Right atrium auricular region (tissue), 2 donors: ENCODE measurements at regions not wholly inside any gene's neighbourhood (a gene's known extent, or its start where the extent isn't known, plus 50 kb on each side); places are given as distances from the start of the nearest gene placed in this dataset.

Experiments
- DNase-seq: peaks from one replicate; pipeline ENCODE4 v3.0.0-alpha.2; 2019; ENCODE audit warnings: low spot score
- H3K27ac ChIP-seq, 2 donors: fragments of 200-600 bp; sonication (generic); 1 replicate in 1 of 2; 2 replicates in 1 of 2; pipeline ENCODE4 v1.5.1; 2016 to 2019
- H3K27me3 ChIP-seq, 2 donors: fragments of 200-600 bp; sonication (generic); one replicate each; pipeline versions ENCODE4 v1.5.1 to v1.6.0; 2017 to 2019
- H3K36me3 ChIP-seq: fragments of 200-600 bp; sonication (generic); one replicate; pipeline ENCODE4 v1.5.1; 2016
- H3K4me1 ChIP-seq, 2 donors: fragments of 200-600 bp; sonication (generic); one replicate each; pipeline versions ENCODE4 v1.5.1 to v1.6.0; 2017 to 2019
- H3K4me3 ChIP-seq, 2 donors: fragments of 200-600 bp; sonication (generic); 1 replicate in 1 of 2; 2 replicates in 1 of 2; pipeline ENCODE4 v1.5.1; 2017 to 2019; ENCODE audit warnings: mild to moderate bottlenecking in 1 of 2, moderate library complexity in 1 of 2
- H3K9me3 ChIP-seq, 2 donors: fragments of 200-600 bp; sonication (generic); one replicate each; pipeline ENCODE4 v1.5.1; 2019
- TF ChIP-seq, protein P1 (sequence below), 2 donors: fragments of 200-600 bp; sonication (generic); IDR thresholded peaks; one replicate each; pipeline ENCODE4 v1.5.1; 2019; ENCODE audit warnings: antibody characterized with exemption in 2 of 2

DNA sequence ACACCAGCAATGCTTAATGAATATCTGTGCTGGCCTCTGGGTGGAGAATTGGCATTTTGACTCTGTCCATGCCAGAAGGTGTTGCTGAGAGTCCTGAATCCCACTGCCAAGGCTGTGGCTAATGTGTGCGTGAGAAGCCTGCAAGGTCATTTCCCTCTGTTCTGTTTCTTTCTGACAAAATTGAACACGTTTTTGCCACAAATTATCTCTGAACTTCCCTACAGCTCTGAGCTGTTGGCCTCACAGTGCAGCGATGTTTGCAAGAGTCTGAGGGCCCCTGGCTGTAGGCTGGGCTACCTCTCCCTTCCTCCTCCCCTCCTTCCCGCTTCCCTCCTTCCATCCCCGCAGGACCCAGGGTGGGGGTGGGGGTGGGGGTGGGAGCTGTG lies 154.1 kb upstream of the HS6ST1 start:
- Histone ChIP-seq H3K4me1 (peaks cover 0 to 21% of the 10 kb centered on the region in 2 donors), H3K27ac (peak overlapping the region; percentile 28 to 49), H3K36me3 (no peaks in the 10 kb centered on the region), H3K4me3 (peak overlapping the region in 1 of 2 donors; percentile 31), H3K9me3 (peaks cover 7 to 17% of the 10 kb centered on the region in 2 donors), H3K27me3 (no peaks in the 10 kb centered on the region)
- TF ChIP-seq, protein P1, sequence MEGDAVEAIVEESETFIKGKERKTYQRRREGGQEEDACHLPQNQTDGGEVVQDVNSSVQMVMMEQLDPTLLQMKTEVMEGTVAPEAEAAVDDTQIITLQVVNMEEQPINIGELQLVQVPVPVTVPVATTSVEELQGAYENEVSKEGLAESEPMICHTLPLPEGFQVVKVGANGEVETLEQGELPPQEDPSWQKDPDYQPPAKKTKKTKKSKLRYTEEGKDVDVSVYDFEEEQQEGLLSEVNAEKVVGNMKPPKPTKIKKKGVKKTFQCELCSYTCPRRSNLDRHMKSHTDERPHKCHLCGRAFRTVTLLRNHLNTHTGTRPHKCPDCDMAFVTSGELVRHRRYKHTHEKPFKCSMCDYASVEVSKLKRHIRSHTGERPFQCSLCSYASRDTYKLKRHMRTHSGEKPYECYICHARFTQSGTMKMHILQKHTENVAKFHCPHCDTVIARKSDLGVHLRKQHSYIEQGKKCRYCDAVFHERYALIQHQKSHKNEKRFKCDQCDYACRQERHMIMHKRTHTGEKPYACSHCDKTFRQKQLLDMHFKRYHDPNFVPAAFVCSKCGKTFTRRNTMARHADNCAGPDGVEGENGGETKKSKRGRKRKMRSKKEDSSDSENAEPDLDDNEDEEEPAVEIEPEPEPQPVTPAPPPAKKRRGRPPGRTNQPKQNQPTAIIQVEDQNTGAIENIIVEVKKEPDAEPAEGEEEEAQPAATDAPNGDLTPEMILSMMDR (IDR thresholded peaks at IDR 0.05), result no peak
- no peak for DNase-seq

DNA sequence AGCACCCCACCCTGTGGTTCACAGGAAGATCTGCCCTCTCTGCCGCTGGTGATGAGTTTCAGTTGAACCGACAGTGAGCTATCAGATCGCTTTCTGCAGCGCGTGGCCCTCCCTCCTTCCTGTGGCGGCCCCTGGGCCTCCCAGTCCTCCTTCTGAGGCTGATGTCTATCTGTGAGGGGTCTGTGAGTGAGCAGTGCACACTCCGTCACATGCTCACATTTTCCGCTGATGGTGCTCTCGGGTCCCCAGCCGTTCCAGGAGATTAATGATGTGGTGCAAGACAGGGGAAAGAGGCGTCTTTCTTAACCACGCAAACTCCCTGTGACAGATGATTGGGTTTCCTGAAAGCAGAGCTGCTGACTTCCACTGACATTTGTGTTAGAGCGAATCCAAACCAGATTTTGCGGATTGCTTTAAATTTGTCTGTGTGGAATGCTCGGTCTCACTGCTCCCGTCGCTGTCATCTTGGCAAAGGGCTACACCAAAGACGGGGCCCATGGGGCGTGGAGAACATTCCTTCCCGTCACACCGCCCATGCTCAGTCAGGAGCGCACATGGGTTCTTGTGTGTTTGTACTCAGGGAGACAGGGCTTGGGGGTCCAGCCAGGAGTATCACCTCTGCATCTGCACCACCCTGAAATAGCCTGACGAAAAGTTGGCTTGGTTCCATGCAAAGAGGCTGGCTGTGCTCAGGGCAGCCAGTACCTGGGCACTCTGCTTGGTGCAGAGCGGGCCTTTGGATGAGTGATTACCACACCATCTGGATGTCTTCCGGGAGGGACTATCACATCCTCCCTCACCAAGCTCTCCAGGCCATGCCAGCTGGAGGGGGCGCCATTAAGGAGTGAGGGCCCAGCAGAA lies 154.7 kb upstream of the HS6ST1 start:
- TF ChIP-seq, protein P1 (IDR thresholded peaks at IDR 0.05), result no peak
- Histone ChIP-seq H3K4me3 (peak overlapping the region in 1 of 2 donors; percentile 31), H3K27ac (peak overlapping the region; percentile 28 to 49), H3K36me3 (no peaks in the 10 kb centered on the region), H3K27me3 (no peaks in the 10 kb centered on the region), H3K9me3 (peaks cover 7 to 17% of the 10 kb centered on the region in 2 donors), H3K4me1 (peaks cover 0 to 20% of the 10 kb centered on the region in 2 donors)
- DNase-seq, result peak; percentile 64

DNA sequence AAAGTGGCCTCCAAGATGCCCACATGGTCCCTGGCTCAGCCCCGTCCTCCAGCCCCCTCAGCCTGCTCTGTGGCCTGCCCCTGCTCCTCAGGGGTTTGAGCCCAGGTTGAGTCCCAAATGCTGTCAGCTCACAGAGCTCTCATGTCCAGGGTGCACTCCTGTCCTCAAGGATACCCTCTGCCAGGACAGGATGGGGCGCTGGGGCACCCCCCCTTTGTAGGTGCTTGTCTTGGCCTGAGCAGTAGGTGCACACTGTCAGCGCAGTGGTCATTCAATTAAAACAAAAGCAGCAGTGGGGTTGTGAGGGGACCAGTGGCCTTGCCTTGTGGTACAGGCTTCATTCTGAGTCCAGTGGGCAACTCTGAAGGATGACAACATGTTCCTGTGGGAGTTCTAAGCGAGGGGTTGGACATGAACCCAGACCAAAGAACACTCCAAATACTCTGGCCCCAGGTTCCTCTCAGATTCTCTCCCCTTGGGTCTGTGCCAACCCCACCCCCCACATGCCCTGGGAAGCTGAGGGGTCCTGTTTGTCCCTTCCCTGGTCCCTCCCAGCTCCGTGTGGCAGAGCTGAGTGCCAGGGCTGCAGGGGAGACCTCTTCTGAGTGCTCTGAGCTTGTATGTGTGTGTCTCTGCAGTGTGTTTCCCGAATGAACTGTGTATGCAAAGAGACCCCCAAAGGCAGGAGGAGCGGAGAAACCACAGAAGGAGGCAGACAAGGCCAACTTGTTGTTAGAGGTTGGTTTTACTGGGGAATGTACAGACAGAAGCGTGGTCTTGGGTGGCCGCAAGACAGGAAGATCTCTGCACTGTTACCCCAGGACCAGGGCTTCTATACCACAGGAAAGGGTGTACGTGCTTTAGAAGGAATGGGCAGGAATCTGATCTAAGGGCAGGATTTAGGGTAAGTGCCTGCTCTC lies 155.6 kb upstream of the HS6ST1 start:
- Histone ChIP-seq H3K27ac (no peak overlapping the region), H3K4me1 (peaks cover 0 to 20% of the 10 kb centered on the region in 2 donors), H3K9me3 (peaks cover 3 to 14% of the 10 kb centered on the region in 2 donors), H3K27me3 (no peaks in the 10 kb centered on the region), H3K36me3 (no peaks in the 10 kb centered on the region), H3K4me3 (no peak overlapping the region)
- DNase-seq, result peak; percentile 36
- TF ChIP-seq, protein P1 (IDR thresholded peaks at IDR 0.05), result no peak

DNA sequence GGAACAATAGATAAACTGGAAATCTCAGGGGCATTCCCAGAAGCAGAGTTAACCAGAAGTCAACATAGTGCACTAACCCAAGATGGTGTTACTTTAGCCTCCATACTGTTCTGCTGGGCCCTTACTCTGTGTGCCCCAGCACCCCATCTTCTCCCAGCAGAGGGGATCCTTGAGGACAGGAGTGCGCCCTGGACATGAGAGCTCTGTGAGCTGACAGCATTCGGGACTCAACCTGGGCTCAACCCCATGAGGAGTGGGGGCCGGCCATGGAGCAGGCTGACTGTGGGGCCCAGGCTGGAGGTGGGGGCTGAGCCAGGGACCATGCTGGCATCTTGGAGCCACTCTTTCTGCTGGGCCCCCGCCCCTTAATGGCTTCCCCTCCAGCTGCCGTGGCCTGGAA lies 156.3 kb upstream of the HS6ST1 start:
- peak; percentile 36 for DNase-seq
- TF ChIP-seq, protein P1 (IDR thresholded peaks at IDR 0.05), result no peak
- Histone ChIP-seq H3K4me3 (no peak overlapping the region), H3K27me3 (no peaks in the 10 kb centered on the region), H3K36me3 (no peaks in the 10 kb centered on the region), H3K4me1 (peaks cover 0 to 20% of the 10 kb centered on the region in 2 donors), H3K27ac (no peak overlapping the region), H3K9me3 (peaks cover 0 to 7% of the 10 kb centered on the region in 2 donors)

DNA sequence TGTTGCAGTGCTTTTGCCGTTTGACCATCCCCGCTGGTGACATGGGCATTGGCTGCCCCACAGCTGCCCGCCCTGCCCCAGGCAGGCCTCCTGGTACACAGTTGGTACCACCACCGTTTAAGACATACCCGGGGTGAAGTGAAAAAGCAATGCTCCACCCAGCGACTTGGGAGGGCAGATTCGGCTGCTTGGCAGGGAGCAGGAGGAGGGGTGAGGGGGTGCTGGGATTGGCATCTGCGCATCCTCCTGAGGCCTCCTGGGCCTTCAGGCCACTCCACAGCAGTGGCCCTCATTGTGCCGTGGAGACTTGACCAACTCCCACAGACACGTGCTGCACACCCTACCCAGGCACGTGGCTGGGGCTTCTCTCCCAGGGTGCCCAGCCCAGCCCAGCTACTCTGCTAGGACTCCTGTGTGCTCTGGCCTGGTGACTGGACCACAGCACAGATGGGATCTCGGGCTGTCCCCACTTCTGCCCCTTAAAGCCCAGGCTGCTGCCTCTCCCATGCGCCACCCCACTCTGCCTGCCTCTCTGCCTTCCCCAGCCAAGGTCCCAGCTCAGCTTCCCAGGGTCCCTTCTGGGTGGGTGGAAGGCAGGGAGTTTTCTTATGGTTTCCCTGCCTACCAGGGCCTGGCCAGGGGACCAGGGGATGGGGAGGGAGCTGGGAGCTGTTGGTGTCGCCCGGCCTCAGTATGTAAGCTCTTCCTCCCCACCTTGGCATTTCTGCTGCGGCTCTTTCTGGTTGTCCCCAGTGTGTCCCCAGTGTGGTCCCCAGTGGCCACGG lies 157.0 kb upstream of the HS6ST1 start:
- Histone ChIP-seq H3K27ac (no peak overlapping the region), H3K9me3 (peaks cover 0 to under 1% of the 10 kb centered on the region in 2 donors), H3K4me1 (peaks cover 0 to 20% of the 10 kb centered on the region in 2 donors), H3K36me3 (no peaks in the 10 kb centered on the region), H3K4me3 (no peak overlapping the region), H3K27me3 (no peaks in the 10 kb centered on the region)
- TF ChIP-seq, protein P1 (IDR thresholded peaks at IDR 0.05), result no peak
- DNase-seq, result peak; percentile 54
